ENCODE measurements at regions not wholly inside any gene's neighbourhood (a gene's known extent, or its start where the extent isn't known, plus 50 kb on each side); places are given as distances from the start of the nearest gene placed in this dataset.
"Not testable (repeated sequence)": the region's sequence is repeated elsewhere in the genome, so short reads cannot be mapped to it uniquely, and the experiment has no call there.

DNA sequence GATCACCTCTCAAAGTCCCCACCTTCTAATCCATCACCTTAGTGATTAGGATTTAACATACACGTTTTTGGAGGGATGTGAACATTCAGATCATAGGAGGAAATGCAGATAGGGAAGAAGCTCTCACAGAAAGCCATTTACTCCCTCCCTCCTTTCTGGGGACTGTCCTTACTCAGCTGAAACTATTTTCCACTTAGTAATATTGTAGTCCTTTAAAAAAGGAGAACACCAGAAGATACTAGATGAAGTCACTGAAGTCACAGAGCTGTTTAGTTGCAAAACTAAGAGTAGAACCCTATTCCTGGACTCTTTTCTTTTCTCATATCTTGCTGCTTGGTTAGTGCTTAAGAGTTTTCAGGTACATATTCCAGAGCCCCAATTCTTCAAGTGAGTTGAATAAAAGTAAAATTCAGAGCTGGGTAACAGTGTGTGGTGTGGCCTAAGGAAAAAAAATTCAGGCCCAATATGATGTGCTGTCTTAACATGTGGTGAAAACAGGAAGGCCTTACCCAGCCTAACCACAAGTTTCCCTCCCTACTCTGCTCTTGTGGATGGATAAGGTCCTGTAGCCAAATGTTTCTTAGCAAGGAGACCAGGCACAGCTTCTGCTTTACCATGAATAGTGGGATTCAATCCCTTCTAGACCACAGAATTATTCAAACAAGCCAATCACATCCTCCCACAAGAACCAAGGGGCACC is 135.7 kb downstream of the INHBA start:
- Mint-ChIP-seq H3K27ac (no peak overlapping the region), H3K4me3 (no peak overlapping the region), H3K36me3 (no peaks in the 10 kb centered on the region), H3K27me3 (no peaks in the 10 kb centered on the region), H3K4me1 (no peaks in the 10 kb centered on the region), H3K9me3 (no peaks in the 10 kb centered on the region)
- no peak for DNase-seq

DNA sequence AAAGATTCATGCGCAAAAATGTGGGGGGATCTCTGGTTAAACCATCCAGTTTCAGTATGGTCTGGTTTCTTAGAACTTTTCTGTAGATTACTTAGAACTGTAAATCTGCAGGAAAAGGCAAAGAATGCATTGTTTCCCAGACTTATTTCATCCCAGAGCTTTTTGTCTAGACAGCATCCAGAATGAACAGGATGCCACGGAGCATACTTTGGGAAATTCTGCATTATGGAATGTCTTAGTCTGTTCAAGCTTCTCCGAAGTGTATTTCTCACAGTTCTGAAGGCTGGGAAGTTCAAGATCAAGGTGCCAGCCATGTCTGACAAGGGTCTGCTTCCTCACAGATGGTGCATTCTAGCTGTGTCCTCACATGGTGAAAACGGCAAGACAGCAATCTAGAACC is 136.3 kb downstream of the INHBA start:
- DNase-seq, result no peak
- no peaks in the 10 kb centered on the region for H3K36me3 Mint-ChIP-seq
- H3K9me3 Mint-ChIP-seq, result no peaks in the 10 kb centered on the region
- H3K27ac Mint-ChIP-seq, result no peak overlapping the region
- H3K4me1 Mint-ChIP-seq, result no peaks in the 10 kb centered on the region
- H3K27me3 Mint-ChIP-seq, result no peaks in the 10 kb centered on the region
- no peak overlapping the region for H3K4me3 Mint-ChIP-seq

DNA sequence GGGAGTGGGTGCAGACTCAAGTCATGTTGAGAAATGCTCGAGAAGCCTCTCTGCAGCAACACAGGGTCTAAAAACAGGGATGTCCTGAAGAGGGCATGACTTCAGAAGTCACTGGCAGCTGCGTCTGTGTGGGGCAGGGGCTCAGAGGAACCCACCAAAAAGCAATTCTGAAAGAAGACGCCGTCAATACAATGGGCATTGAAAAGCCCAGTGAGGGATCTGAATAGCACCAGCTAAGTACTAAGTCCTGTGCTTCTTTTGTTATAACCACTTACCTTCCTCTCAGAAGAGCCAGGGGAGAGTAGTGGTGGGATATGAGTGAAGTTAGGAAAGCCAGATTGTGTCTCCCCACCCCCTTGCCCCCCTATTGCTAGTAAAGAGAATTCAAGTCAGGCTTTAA is 137.2 kb downstream of the INHBA start:
- Mint-ChIP-seq H3K27me3 (no peaks in the 10 kb centered on the region), H3K36me3 (no peaks in the 10 kb centered on the region), H3K4me1 (no peaks in the 10 kb centered on the region), H3K27ac (no peak overlapping the region), H3K9me3 (no peaks in the 10 kb centered on the region), H3K4me3 (no peak overlapping the region)
- no peak for DNase-seq

DNA sequence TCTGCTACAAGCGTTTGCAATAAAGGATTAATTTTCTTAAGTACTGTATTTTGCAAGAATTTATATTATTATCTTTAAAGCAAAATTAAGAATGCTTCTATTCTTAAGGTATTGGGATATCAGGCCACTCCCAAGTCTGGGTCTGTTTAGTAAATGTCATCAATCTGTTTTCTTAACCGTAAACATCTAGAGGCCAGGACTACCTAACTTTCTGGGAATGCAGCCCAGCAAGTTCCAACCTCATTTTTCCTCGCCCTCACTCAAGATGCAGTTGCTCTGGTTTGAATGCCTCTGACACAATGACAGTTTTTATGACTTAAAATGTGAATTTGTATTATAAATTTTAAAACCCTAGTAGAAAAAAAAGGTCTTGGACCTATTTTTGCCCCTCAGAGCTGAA is 143.5 kb downstream of the INHBA start:
- Mint-ChIP-seq H3K4me3 (no peak overlapping the region), H3K4me1 (no peaks in the 10 kb centered on the region), H3K27ac (no peak overlapping the region), H3K36me3 (no peaks in the 10 kb centered on the region), H3K9me3 (no peaks in the 10 kb centered on the region), H3K27me3 (no peaks in the 10 kb centered on the region)
- no peak for DNase-seq

DNA sequence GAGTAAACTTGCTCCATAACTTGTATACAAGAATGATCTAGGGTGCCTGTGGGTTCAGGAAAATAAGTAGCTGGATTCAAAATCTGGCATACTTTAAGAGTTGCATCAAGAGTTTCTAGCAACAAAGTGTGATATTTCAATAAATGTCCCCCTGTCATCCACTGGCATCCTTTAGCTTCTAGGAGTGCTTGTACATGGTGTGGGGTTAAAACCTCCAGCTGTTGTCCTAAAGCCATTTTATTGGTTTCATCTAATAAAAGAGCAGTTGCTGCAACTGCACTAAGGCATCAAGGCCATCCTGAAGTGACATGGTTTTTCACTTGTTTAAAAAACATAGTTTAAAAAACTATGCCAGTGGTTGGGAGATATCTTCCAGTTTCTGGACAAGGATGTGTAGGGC is 148.4 kb downstream of the INHBA start:
- Mint-ChIP-seq H3K4me1 (no peaks in the 10 kb centered on the region), H3K36me3 (no peaks in the 10 kb centered on the region), H3K9me3 (peaks cover 3% of the 10 kb centered on the region), H3K27me3 (no peaks in the 10 kb centered on the region), H3K27ac (no peak overlapping the region), H3K4me3 (no peak overlapping the region)
- DNase-seq, result no peak

DNA sequence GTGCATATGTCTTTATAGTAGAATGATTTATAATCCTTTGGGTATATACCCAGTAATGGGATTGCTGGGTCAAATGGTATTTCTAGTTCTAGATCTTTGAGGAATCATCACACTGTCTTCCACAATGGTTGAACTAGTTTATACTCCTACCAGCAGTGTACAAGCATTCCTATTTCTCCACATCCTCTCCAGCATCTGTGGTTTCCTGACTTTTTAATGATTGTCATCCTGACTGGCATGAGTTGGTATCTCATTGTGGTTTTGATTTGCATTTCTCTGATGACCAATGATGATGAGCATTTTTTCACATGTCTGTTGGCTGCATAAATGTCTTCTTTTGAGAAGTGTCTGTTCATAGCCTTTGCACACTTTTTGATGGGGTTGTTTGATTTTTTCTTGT is 152.8 kb downstream of the INHBA start:
- not testable (repeated sequence) for H3K4me1 Mint-ChIP-seq, H3K36me3 Mint-ChIP-seq, H3K27ac Mint-ChIP-seq, H3K9me3 Mint-ChIP-seq, H3K4me3 Mint-ChIP-seq, DNase-seq, H3K27me3 Mint-ChIP-seq

DNA sequence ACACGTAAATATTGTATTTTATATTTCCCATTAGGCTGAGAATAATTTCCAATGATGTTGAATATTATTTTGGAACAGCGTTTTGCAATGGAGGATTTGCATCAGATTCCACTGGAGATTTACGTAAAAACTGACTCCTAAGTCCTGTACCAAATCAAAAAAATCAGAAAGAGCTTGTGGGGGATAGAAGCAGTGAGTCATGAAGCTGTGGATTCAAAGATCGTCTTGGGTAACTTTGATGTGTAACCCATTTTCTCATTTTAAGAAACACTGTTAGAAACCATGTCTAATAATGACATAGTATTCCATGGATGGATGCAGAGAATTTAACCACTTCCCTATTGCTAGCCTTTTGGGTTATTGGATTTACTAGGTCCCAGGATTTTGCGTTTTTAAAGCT is 158.6 kb downstream of the INHBA start:
- no peak overlapping the region for H3K4me3 Mint-ChIP-seq
- no peaks in the 10 kb centered on the region for H3K4me1 Mint-ChIP-seq
- no peaks in the 10 kb centered on the region for H3K9me3 Mint-ChIP-seq
- H3K27ac Mint-ChIP-seq, result no peak overlapping the region
- H3K27me3 Mint-ChIP-seq, result no peaks in the 10 kb centered on the region
- no peak for DNase-seq
- no peaks in the 10 kb centered on the region for H3K36me3 Mint-ChIP-seq

DNA sequence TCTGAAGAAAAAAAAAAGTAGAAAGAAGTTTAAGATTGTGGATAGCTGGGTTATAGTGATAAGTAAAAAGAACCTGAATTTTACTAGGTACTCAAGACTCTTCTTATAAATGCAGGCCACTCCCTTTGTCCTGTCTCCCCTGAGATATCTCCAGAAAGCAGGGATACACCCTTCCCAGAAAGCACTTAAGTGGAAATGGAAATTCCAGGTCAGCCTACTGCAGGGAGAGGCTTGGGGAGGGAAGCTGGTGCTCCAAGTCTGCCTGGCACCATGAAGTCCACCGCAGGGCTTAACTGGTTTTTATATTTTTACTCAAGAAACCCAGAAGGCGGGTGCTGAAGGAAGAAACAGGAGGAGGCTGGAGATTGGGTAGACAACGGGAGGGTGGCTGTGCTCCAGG is 162.3 kb downstream of the INHBA start:
- H3K4me1 Mint-ChIP-seq, result no peaks in the 10 kb centered on the region
- H3K27me3 Mint-ChIP-seq, result no peaks in the 10 kb centered on the region
- H3K4me3 Mint-ChIP-seq, result no peak overlapping the region
- H3K9me3 Mint-ChIP-seq, result no peaks in the 10 kb centered on the region
- no peaks in the 10 kb centered on the region for H3K36me3 Mint-ChIP-seq
- DNase-seq, result no peak
- no peak overlapping the region for H3K27ac Mint-ChIP-seq

DNA sequence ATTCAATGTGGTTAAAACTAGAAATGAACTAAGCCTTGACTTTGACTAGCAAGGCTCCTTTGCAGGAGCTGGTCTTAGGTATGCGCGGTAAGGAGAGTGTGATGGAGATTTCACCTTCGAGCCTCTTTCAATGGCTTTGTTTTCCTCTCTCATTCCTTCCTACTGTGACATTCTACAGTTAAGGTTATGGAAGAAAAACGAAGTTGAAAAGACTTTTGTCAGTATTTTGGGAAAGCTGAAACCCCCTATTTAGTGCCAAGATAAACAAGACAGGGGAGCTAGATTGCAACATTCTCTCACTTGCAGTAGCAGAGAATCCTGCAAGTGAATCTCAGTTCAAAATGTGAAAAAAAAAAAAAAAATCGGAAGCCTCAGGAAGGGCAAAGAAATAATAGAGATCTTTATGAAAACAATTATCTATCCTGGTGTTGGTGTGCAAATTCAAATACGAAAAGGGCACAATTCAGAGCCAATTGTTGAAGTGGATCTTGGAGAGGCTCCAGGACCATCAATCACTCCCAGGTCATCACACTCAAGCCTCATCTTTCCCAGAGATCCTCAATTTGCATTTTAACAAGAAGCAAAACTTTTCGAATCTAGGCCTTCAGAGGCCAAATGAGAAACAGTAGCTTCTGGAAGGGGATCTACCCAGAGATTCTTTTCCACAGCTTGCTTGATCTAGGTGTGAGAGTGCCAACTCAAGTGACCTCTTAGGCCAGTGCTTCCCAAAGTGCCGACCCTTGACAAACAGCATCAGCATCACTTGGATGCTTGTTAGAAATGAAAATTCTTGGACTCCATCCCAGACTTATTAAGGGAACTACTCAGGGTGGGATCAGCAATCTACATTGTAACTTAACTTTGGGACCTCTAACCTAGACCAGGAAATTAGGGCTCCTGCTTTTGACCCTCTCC is 163.8 kb downstream of the INHBA start:
- Mint-ChIP-seq H3K9me3 (no peaks in the 10 kb centered on the region), H3K4me1 (no peaks in the 10 kb centered on the region), H3K27me3 (no peaks in the 10 kb centered on the region), H3K36me3 (no peaks in the 10 kb centered on the region), H3K27ac (no peak overlapping the region), H3K4me3 (no peak overlapping the region)
- no peak for DNase-seq

DNA sequence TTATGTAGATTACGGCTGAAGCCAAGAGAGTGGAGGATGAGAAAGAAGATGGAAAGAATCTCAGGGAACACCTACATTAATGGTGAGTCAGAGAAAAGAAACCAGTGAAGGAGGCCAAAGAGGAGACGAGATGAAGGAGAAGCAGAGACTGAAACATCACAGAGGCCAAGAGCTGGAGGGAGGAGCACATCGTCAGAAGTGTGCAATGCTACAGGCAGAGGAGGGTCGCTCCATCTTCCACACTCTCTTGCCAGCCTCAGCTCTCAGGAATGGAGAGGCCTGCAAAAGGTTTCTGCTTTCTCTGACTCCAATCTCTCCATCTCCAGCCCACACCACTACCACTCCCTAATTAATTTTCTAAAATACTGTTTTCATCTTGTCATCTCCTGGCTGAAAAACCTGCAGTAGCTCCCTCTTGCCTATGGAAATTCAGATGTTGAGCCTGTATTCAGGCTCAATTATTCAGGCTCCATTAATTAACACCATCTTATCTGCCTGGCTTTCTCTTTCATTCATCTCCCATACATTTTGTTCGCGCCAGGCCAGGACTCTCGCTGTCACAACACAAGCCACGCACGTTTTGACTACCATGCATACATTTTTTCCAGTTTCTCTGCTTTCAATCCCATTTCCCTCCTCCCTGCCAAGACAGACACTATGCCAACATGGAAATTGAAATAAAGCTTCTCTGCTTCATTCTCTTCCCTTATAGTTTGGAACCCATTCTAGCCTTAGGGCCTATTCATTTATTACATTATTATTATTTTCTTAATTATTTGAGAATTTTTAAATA is 165.8 kb downstream of the INHBA start:
- Mint-ChIP-seq H3K36me3 (no peaks in the 10 kb centered on the region), H3K4me3 (no peak overlapping the region), H3K27me3 (no peaks in the 10 kb centered on the region), H3K9me3 (no peaks in the 10 kb centered on the region), H3K4me1 (no peaks in the 10 kb centered on the region), H3K27ac (no peak overlapping the region)
- DNase-seq, result no peak

DNA sequence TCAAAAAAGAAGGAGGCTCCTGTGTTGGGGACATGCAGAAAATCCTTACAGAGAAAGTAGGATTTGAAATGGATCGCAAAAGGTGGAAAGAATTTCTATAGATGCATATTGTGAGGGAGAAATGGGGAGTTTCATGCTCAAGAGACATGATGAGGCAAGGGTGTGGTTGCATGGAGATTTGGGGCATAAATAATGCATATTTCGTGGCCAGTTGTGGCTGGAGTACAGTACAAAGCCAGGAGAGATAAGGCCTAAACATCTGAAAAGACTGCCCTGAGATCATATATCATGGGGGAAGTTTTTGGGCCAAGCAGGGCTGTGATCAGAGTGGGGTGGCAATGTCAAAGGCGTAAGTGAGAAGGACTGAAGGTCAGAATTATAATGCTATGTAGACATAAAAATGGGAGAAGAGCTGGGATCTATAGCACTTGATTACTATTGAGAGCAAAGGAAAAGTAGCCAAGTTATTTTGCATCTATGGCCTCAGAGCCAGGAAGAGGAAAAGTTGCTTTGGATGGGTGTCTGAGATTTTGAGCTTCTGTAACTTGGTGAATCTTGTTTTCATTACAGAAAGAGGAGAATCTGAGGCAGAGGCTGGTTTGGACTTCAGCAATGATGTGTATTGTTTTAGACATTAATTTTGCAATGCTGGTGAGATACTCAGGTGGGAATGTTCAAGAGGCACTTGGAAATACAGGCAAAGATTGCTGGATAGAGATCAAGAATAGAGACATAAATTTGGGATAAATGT is 166.6 kb downstream of the INHBA start:
- no peaks in the 10 kb centered on the region for H3K27me3 Mint-ChIP-seq
- H3K9me3 Mint-ChIP-seq, result no peaks in the 10 kb centered on the region
- no peak overlapping the region for H3K27ac Mint-ChIP-seq
- H3K4me1 Mint-ChIP-seq, result no peaks in the 10 kb centered on the region
- no peak overlapping the region for H3K4me3 Mint-ChIP-seq
- DNase-seq, result no peak
- H3K36me3 Mint-ChIP-seq, result no peaks in the 10 kb centered on the region

DNA sequence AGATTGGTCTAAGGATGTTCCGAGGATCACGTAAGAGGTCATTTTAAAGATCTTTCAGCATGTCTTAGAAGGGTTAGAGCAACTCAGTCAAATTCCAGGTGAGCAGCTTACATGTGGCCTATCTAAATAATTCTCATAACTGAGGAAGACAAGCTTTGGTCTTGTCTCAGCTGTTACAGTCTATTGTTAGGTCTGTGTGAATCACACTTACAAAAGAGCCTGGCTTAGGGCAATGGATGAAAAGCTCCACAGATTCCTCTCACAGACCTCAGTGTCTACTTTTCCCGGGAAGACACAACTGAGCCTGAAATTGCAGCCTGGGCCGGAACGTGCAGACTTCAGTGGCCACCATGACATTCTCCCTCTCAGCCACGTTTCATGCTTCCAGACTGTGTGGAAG is 173.1 kb downstream of the INHBA start:
- Mint-ChIP-seq H3K9me3 (no peaks in the 10 kb centered on the region), H3K36me3 (no peaks in the 10 kb centered on the region), H3K4me1 (no peaks in the 10 kb centered on the region), H3K4me3 (no peak overlapping the region), H3K27ac (no peak overlapping the region), H3K27me3 (no peaks in the 10 kb centered on the region)
- no peak for DNase-seq

DNA sequence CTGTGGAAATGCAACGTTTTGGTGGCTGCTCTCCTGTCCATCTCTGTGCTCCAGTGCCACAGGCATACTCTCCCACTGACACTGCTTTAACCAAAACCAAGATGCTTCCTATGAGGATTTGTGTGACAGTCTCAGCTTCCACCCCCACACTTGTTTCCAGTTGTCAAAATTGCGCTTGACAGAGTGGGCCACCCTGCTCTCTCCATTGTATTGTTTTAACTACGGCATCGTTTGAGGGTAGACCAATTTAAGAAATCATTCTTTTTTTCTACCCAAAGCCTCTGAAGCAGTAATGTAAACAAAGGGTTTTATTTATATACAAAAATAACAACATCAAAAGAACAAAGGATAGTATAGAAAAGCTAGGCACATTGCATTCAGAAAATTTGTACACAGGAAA is 178.0 kb downstream of the INHBA start:
- no peaks in the 10 kb centered on the region for H3K36me3 Mint-ChIP-seq
- H3K4me1 Mint-ChIP-seq, result no peaks in the 10 kb centered on the region

DNA sequence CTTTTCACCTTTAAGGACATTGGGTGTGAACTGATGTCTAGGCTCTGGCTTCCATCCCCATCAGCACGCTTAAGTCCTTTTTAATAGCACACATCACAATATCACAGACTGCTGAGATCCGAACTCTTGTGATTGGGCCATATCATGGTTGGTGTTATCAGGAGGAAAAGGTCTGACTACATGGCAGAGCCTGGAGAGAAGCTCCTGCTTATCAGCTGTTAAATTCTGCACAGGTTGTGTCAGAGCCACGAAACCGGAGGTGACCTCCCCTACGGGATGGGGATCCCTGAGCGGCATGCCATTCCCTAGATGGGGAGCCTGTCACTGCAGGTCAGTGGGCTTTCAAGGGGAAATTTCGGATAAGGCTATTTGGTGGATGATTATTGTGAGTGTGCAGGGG is 182.4 kb downstream of the INHBA start:
- Mint-ChIP-seq H3K27me3 (no peaks in the 10 kb centered on the region), H3K4me3 (no peak overlapping the region), H3K36me3 (peaks cover 2% of the 10 kb centered on the region), H3K4me1 (no peaks in the 10 kb centered on the region), H3K9me3 (peaks cover 13% of the 10 kb centered on the region), H3K27ac (no peak overlapping the region)
- no peak for DNase-seq

More for the DNA sequence above, 178.0 kb downstream of the INHBA start:
- Mint-ChIP-seq H3K27me3 (no peaks in the 10 kb centered on the region), H3K9me3 (peaks cover 9% of the 10 kb centered on the region), H3K27ac (no peak overlapping the region), H3K4me3 (no peak overlapping the region)
- no peak for DNase-seq

DNA sequence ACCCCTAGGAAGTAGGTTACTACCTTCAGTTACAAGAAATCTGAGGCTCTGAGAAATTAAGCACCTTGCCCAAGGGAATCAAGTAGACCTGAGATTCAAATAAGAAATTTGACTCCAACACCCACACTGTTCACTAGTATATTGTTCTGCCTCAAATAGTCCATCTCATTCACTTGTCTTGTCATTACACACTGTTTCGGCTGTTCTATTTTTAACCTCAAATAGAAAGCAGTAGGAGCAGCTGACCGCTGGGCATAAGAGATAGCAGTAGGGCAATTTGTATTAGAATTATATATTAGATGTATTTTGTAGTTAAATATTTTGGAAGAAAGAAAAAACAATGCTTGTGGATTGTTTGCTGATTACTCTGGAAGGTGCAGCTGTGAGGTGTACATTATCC is 185.1 kb downstream of the INHBA start:
- no peaks in the 10 kb centered on the region for H3K27me3 Mint-ChIP-seq
- no peak overlapping the region for H3K27ac Mint-ChIP-seq
- H3K4me1 Mint-ChIP-seq, result no peaks in the 10 kb centered on the region
- DNase-seq, result no peak
- H3K36me3 Mint-ChIP-seq, result peaks cover 2% of the 10 kb centered on the region
- peaks cover 8% of the 10 kb centered on the region for H3K9me3 Mint-ChIP-seq
- H3K4me3 Mint-ChIP-seq, result no peak overlapping the region

Measured in activated naive CD8-positive, alpha-beta T cell treated with anti-CD3 and anti-CD28 coated beads for 36 hours (primary cell).